ENCODE measurements at regions not wholly inside any gene's neighbourhood (a gene's known extent, or its start where the extent isn't known, plus 50 kb on each side); places are given as distances from the start of the nearest gene placed in this dataset.

GRCh38 chr2:128894896-128895295, 576.2 kb upstream of the HS6ST1 start:
- DNase-seq (ENCODE audit: low spot score), result no peak

- no peak for DNase-seq (ENCODE audit: low spot score)
Measured at GRCh38 chr2:128901572-128902391, 583.1 kb upstream of the HS6ST1 start.

GRCh38 chr2:128903637-128904036, 585.0 kb upstream of the HS6ST1 start:
- DNase-seq (ENCODE audit: low spot score), result no peak

- no peak for DNase-seq (ENCODE audit: low spot score)
Measured at GRCh38 chr2:128911276-128911675, 592.6 kb upstream of the HS6ST1 start.

GRCh38 chr2:128914320-128914719, 595.7 kb upstream of the HS6ST1 start:
- DNase-seq (ENCODE audit: low spot score), result no peak

GRCh38 chr2:128921751-128922150, 603.1 kb upstream of the HS6ST1 start:
- no peak for DNase-seq (ENCODE audit: low spot score)

GRCh38 chr2:128922154-128922553, 603.5 kb upstream of the HS6ST1 start:
- DNase-seq (ENCODE audit: low spot score), result no peak

GRCh38 chr2:128925631-128926030, 607.0 kb upstream of the HS6ST1 start:
- no peak for DNase-seq (ENCODE audit: low spot score)

- no peak for DNase-seq (ENCODE audit: low spot score)
Measured at GRCh38 chr2:128930101-128930500, 611.4 kb upstream of the HS6ST1 start.

GRCh38 chr2:128940378-128940777, 621.7 kb upstream of the HS6ST1 start:
- DNase-seq (ENCODE audit: low spot score), result no peak

- no peak for DNase-seq (ENCODE audit: low spot score)
Measured at GRCh38 chr2:128941751-128942150, 623.1 kb upstream of the HS6ST1 start.

- no peak for DNase-seq (ENCODE audit: low spot score)
Measured at GRCh38 chr2:128949360-128949759, 630.7 kb upstream of the HS6ST1 start.

- DNase-seq (ENCODE audit: low spot score), result no peak
Measured at GRCh38 chr2:128950758-128951157, 632.1 kb upstream of the HS6ST1 start.

GRCh38 chr2:128958241-128958640, 639.6 kb upstream of the HS6ST1 start:
- DNase-seq (ENCODE audit: low spot score), result no peak

- no peak for DNase-seq (ENCODE audit: low spot score)
Measured at GRCh38 chr2:128967646-128968045, 649.0 kb upstream of the HS6ST1 start.

GRCh38 chr2:128969374-128969773, 650.7 kb upstream of the HS6ST1 start:
- no peak for DNase-seq (ENCODE audit: low spot score)

- DNase-seq (ENCODE audit: low spot score), result no peak
Measured at GRCh38 chr2:128970332-128971116, 651.9 kb upstream of the HS6ST1 start.

GRCh38 chr2:128973566-128973965, 654.9 kb upstream of the HS6ST1 start:
- no peak for DNase-seq (ENCODE audit: low spot score)

GRCh38 chr2:128978212-128978611, 659.5 kb upstream of the HS6ST1 start:
- peak; percentile 15 for DNase-seq (ENCODE audit: low spot score)

- DNase-seq (ENCODE audit: low spot score), result no peak
Measured at GRCh38 chr2:128979182-128979581, 660.5 kb upstream of the HS6ST1 start.

GRCh38 chr2:128980475-128980874, 661.8 kb upstream of the HS6ST1 start:
- DNase-seq (ENCODE audit: low spot score), result no peak

- DNase-seq (ENCODE audit: low spot score), result no peak
Measured at GRCh38 chr2:128981353-128981752, 662.7 kb upstream of the HS6ST1 start.

- no peak for DNase-seq (ENCODE audit: low spot score)
Measured at GRCh38 chr2:128982001-128982400, 663.3 kb upstream of the HS6ST1 start.
